ENCODE measurements at regions not wholly inside any gene's neighbourhood (a gene's known extent, or its start where the extent isn't known, plus 50 kb on each side); places are given as distances from the start of the nearest gene placed in this dataset.

- TF ChIP-seq, protein P1, sequence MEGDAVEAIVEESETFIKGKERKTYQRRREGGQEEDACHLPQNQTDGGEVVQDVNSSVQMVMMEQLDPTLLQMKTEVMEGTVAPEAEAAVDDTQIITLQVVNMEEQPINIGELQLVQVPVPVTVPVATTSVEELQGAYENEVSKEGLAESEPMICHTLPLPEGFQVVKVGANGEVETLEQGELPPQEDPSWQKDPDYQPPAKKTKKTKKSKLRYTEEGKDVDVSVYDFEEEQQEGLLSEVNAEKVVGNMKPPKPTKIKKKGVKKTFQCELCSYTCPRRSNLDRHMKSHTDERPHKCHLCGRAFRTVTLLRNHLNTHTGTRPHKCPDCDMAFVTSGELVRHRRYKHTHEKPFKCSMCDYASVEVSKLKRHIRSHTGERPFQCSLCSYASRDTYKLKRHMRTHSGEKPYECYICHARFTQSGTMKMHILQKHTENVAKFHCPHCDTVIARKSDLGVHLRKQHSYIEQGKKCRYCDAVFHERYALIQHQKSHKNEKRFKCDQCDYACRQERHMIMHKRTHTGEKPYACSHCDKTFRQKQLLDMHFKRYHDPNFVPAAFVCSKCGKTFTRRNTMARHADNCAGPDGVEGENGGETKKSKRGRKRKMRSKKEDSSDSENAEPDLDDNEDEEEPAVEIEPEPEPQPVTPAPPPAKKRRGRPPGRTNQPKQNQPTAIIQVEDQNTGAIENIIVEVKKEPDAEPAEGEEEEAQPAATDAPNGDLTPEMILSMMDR (IDR thresholded peaks at IDR 0.05; ENCODE audit: insufficient read depth, low read depth, low read length) = no peak
- Histone ChIP-seq H3K27me3 (ENCODE audit: control insufficient read depth, insufficient read depth, low read length) (no peaks in the 10 kb centered on the region), H3K4me3 (ENCODE audit: low read depth, low read length) (no peak overlapping the region), H3K36me3 (ENCODE audit: control insufficient read depth, insufficient read depth, low read length) (no peaks in the 10 kb centered on the region)
- ChIA-PET CTCF (no interaction called here), POLR2A (no interaction called here)
- no peak for DNase-seq (ENCODE audit: low read depth)
Observed at GRCh38 chr18:78658531-78658930, 321.1 kb upstream of the SALL3 start.

DNA sequence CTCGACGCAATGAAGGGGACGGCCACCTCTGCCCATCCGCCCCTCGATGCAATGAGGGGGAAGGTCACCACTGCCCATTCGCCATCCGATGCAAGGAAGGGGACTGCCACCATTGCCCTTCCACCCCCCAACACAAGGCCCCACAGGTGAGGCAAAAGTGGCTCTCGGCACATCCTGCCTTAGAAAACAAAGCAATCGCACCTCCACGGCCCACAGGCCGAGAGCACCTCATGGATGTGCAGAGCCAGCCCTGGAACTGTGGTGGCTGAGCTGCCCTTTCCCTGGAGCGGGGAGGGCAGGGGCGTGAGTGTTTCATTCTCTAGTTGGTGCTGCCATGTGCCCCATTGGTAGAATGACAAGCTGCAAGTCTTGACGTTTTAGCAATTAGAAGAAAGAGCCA, 320.6 kb upstream of the SALL3 start:
- TF ChIP-seq, protein P1 (IDR thresholded peaks at IDR 0.05; ENCODE audit: insufficient read depth, low read depth, low read length) = no peak
- POLR2A ChIA-PET = no interaction called here
- CTCF ChIA-PET = no interaction called here

DNA sequence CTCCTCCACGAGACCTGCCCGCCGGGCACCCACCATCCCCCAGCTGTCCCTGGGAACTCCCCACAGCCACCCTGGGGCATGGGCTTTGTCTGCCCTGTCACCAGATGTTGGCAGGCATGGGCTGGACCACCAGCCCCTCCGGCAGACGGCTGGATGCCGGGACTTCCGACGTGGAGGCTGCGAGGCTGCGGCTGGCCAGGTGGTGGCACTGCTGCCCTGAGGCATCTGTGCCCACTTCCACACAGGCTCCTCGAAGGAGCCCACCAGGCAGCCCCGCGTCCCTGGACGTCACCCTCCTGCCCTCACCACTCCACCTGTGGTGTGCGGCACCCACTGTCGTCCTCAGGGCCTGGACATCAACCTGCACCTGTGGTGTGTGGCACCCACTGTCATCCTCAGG, 319.9 kb upstream of the SALL3 start:
- ChIA-PET POLR2A (no interaction called here), CTCF (no interaction called here)
- TF ChIP-seq, protein P1 (IDR thresholded peaks at IDR 0.05; ENCODE audit: insufficient read depth, low read depth, low read length) = no peak
- H3K36me3 ChIP-seq (ENCODE audit: control insufficient read depth, insufficient read depth, low read length) = no peaks in the 10 kb centered on the region
- H3K27me3 ChIP-seq (ENCODE audit: control insufficient read depth, insufficient read depth, low read length) = no peaks in the 10 kb centered on the region
- no peak overlapping the region for H3K4me3 ChIP-seq (ENCODE audit: low read depth, low read length)
- DNase-seq (ENCODE audit: low read depth) = no peak

More for the DNA sequence above, 320.6 kb upstream of the SALL3 start:
- H3K36me3 ChIP-seq (ENCODE audit: control insufficient read depth, insufficient read depth, low read length) = no peaks in the 10 kb centered on the region
- DNase-seq (ENCODE audit: low read depth) = no peak
- H3K4me3 ChIP-seq (ENCODE audit: low read depth, low read length) = no peak overlapping the region
- no peaks in the 10 kb centered on the region for H3K27me3 ChIP-seq (ENCODE audit: control insufficient read depth, insufficient read depth, low read length)

DNA sequence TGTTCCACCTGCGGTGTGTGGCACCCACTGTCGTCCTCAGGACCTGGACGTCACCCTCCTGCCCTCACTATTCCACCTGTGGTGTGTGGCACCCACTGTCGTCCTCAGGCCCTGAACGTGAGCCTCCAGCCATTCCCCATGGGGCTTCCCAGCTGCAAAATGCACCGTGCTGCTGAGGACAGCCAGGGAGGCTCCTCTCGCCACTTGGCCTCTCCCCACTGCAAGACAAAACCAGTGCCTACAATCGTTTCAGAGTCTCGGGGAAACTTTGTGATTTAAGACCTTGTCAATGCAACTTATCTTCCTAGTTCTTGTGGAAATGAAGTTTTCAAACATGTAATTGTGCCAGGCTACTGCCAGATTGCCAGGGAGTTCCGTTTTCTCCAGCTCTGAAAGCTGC, 319.3 kb upstream of the SALL3 start:
- Histone ChIP-seq H3K27me3 (ENCODE audit: control insufficient read depth, insufficient read depth, low read length) (no peaks in the 10 kb centered on the region), H3K36me3 (ENCODE audit: control insufficient read depth, insufficient read depth, low read length) (no peaks in the 10 kb centered on the region), H3K4me3 (ENCODE audit: low read depth, low read length) (no peak overlapping the region)
- ChIA-PET POLR2A (no interaction called here), CTCF (no interaction called here)
- TF ChIP-seq, protein P1 (IDR thresholded peaks at IDR 0.05; ENCODE audit: insufficient read depth, low read depth, low read length) = no peak
- DNase-seq (ENCODE audit: low read depth) = no peak

- CTCF ChIA-PET = no interaction called here
- TF ChIP-seq, protein P1 (IDR thresholded peaks at IDR 0.05; ENCODE audit: insufficient read depth, low read depth, low read length) = no peak
- Histone ChIP-seq H3K36me3 (ENCODE audit: control insufficient read depth, insufficient read depth, low read length) (no peaks in the 10 kb centered on the region), H3K4me3 (ENCODE audit: low read depth, low read length) (no peak overlapping the region), H3K27me3 (ENCODE audit: control insufficient read depth, insufficient read depth, low read length) (no peaks in the 10 kb centered on the region)
- POLR2A ChIA-PET = no interaction called here
- no peak for DNase-seq (ENCODE audit: low read depth)
Observed at GRCh38 chr18:78661316-78661715, 318.3 kb upstream of the SALL3 start.
